AG10803 (cell line): ENCODE measurements at regions not wholly inside any gene's neighbourhood (a gene's known extent, or its start where the extent isn't known, plus 50 kb on each side); places are given as distances from the start of the nearest gene placed in this dataset.

Experiments used
- DNase-seq: peaks from one replicate; pipeline ENCODE4 v3.0.0; 2010; ENCODE audit warnings: low read depth
- H3K4me3 ChIP-seq: 2 replicates; pipeline ENCODE4 v1.5.1; 2011; ENCODE audit warnings: mild to moderate bottlenecking, low read length, control low read depth
- CTCF ChIP-seq: conservative IDR thresholded peaks from 2 replicates; pipeline ENCODE4 v1.5.1; 2011; ENCODE audit warnings: mild to moderate bottlenecking, low read length, control low read depth, inconsistent platforms

- DNase-seq: no peak
- H3K4me3 ChIP-seq: no peak overlapping the region
- no peak for TF ChIP-seq CTCF
Observed at GRCh38 chr1:80008934-80009333, 1002.4 kb upstream of the ADGRL4 start.

GRCh38 chr1:80003250-80003649 lies 996.7 kb upstream of the ADGRL4 start:
- DNase-seq: no peak
- no peak overlapping the region for H3K4me3 ChIP-seq
- TF ChIP-seq CTCF: no peak

- H3K4me3 ChIP-seq: no peak overlapping the region
- peak; percentile 55 for DNase-seq
- TF ChIP-seq CTCF: no peak
Observed at GRCh38 chr1:79988401-79988800, 981.9 kb upstream of the ADGRL4 start.

GRCh38 chr1:79982211-79982610 lies 975.7 kb upstream of the ADGRL4 start:
- TF ChIP-seq CTCF: no peak
- DNase-seq: peak; percentile 97
- H3K4me3 ChIP-seq: no peak overlapping the region

- H3K4me3 ChIP-seq: no peak overlapping the region
- DNase-seq: peak; percentile 8
- no peak for TF ChIP-seq CTCF
Observed at GRCh38 chr1:79981481-79981880, 975.0 kb upstream of the ADGRL4 start.

GRCh38 chr1:79979346-79979745 lies 972.8 kb upstream of the ADGRL4 start:
- DNase-seq: no peak
- no peak overlapping the region for H3K4me3 ChIP-seq
- no peak for TF ChIP-seq CTCF

- TF ChIP-seq CTCF: no peak
- H3K4me3 ChIP-seq: no peak overlapping the region
- DNase-seq: no peak
Observed at GRCh38 chr1:79976287-79976686, 969.8 kb upstream of the ADGRL4 start.
